K562 (cell line): ENCODE measurements at regions not wholly inside any gene's neighbourhood (a gene's known extent, or its start where the extent isn't known, plus 50 kb on each side); places are given as distances from the start of the nearest gene placed in this dataset.

Source experiments
- ATAC-seq: fragments of 200-7000 bp; cut with Tn5 transposase; 3 replicates; pipeline ENCODE4 v1.9.1; 2020; ENCODE audit warnings: moderate library complexity
- BruUV-seq: library from RNA; stranded (reverse); fragments of 400-500 nt; replicated peaks from 2 replicates; lab custom pipeline; 2021; lab: Mats Ljungman, UMichigan
- CTCF ChIA-PET: fragments of 300-600 bp; formaldehyde crosslinking; extraction: SDS; loops from one replicate; lab custom pipeline; 2021; ENCODE audit warnings: low intra/inter-chr PET ratio; lab: Yijun Ruan, JAX
- POLR2A ChIA-PET: fragments of 300-600, 350-650 bp; sonication (Branson Sonifier 250); formaldehyde crosslinking; extraction: SDS; loops from one replicate; lab custom pipeline; 2021; ENCODE audit warnings: antibody characterized with exemption, inconsistent platforms; lab: Yijun Ruan, JAX
- DNase-seq, 4 experiments: peaks; one replicate each; pipeline versions ENCODE4 v3.0.0 to v3.0.0-alpha.2; 2011 to 2018; ENCODE audit warnings: low spot score in 3 of 4, mixed read lengths in 3 of 4; ENCODE audit errors: extremely low read depth in 1 of 4
- FAIRE-seq: peaks from 2 replicates; lab custom pipeline; 2011; peaks lifted over from hg19 to GRCh38; lab: Jason Lieb, UNC
- H2AFZ ChIP-seq: 2 replicates; pipeline ENCODE4 v1.6.0; 2011; ENCODE audit warnings: low read depth, low read length, control low read depth, inconsistent platforms
- H3K27ac ChIP-seq: fragments of 200-600 bp; 3 replicates; pipeline ENCODE4 v1.8.0; 2011; ENCODE audit warnings: low read depth, mild to moderate bottlenecking, control low read depth, inconsistent platforms, low read length, moderate library complexity, mixed read lengths; ENCODE audit errors: extremely low read depth
- H3K27me3 ChIP-seq, 2 experiments: fragments of 300-600 bp in 1 of 2; 2 replicates in 1 of 2; 3 replicates in 1 of 2; pipeline versions ENCODE4 v1.6.0 to v1.8.0; 2011; ENCODE audit warnings: inconsistent platforms in 2 of 2, low read length in 2 of 2, mild to moderate bottlenecking in 1 of 2, mixed read lengths in 1 of 2, moderate library complexity in 1 of 2; ENCODE audit not compliant: control insufficient read depth in 2 of 2, insufficient read depth in 2 of 2
- H3K36me3 ChIP-seq: fragments of 300-600 bp; 3 replicates; pipeline ENCODE4 v1.8.0; 2011; ENCODE audit warnings: mild to moderate bottlenecking, low read length, inconsistent platforms; ENCODE audit not compliant: control insufficient read depth, insufficient read depth
- H3K4me1 ChIP-seq, 2 experiments: fragments of 200-600 bp in 1 of 2; replicated peaks in 1 of 2; 2 replicates in 1 of 2; 3 replicates in 1 of 2; pipeline versions ENCODE4 v1.5.1 to v1.8.0; 2011; ENCODE audit warnings: inconsistent platforms in 2 of 2, low read length in 2 of 2, mild to moderate bottlenecking in 1 of 2, mixed read lengths in 1 of 2, moderate library complexity in 1 of 2; ENCODE audit not compliant: control insufficient read depth in 2 of 2, insufficient read depth in 2 of 2
- H3K4me2 ChIP-seq: 2 replicates; pipeline ENCODE4 v1.6.1; 2011; ENCODE audit warnings: low read length, control low read depth, inconsistent platforms, mixed read lengths; ENCODE audit not compliant: insufficient read depth
- H3K4me3 ChIP-seq: fragments of 200-600 bp; sonication (generic), shearing (Covaris generic); 2 replicates; pipeline ENCODE4 v1.5.1; 2016; ENCODE audit warnings: control low read depth, inconsistent platforms
- H3K79me2 ChIP-seq: fragments of 200-600 bp; 3 replicates; pipeline ENCODE4 v1.8.0; 2011; ENCODE audit warnings: low read length, inconsistent platforms; ENCODE audit not compliant: control insufficient read depth, insufficient read depth
- H3K9ac ChIP-seq, 2 experiments: 2 replicates each; pipeline versions ENCODE4 v1.6.0 to v1.6.1; 2011; ENCODE audit warnings: low read depth in 2 of 2, low read length in 2 of 2, control low read depth in 1 of 2, inconsistent platforms in 1 of 2, mild to moderate bottlenecking in 1 of 2, mixed read lengths in 1 of 2; ENCODE audit not compliant: insufficient read depth in 1 of 2
- H3K9me1 ChIP-seq: one replicate; pipeline ENCODE4 v1.6.0; 2011; ENCODE audit warnings: inconsistent platforms, mild to moderate bottlenecking, low read length, moderate library complexity; ENCODE audit not compliant: control insufficient read depth, insufficient read depth
- H3K9me3 ChIP-seq: replicated peaks from 2 replicates; pipeline ENCODE4 v1.5.1; 2011; ENCODE audit warnings: low read depth, low read length, inconsistent platforms; ENCODE audit not compliant: control insufficient read depth, insufficient read depth
- H4K20me1 ChIP-seq: replicated peaks from 2 replicates; pipeline ENCODE4 v1.6.1; 2011; ENCODE audit warnings: low read length, inconsistent platforms, mixed read lengths; ENCODE audit not compliant: control insufficient read depth, insufficient read depth
- CBX5 ChIP-seq: IDR thresholded peaks from 2 replicates; pipeline ENCODE4 v1.6.1; 2014; ENCODE audit warnings: low read depth, borderline replicate concordance
- EP300 ChIP-seq: IDR thresholded peaks from 2 replicates; pipeline ENCODE4 v1.6.1; 2012; ENCODE audit warnings: low read length, improper control_type of control experiment
- ILK ChIP-seq: fragments of 450-650 bp; IDR thresholded peaks from 2 replicates; pipeline ENCODE4 v1.6.1; 2016; ENCODE audit warnings: missing genetic modification characterization, low read depth, mild to moderate bottlenecking, missing compliant biosample characterization, moderate library complexity, borderline replicate concordance
- KAT2B ChIP-seq: IDR thresholded peaks from one replicate; pipeline ENCODE4 v1.6.1; 2012; ENCODE audit warnings: low read depth, mild to moderate bottlenecking, control low read depth, inconsistent platforms, low read length, moderate library complexity
- KAT7 ChIP-seq: sonication (generic); formaldehyde crosslinking; IDR thresholded peaks from 2 replicates; pipeline ENCODE4 v1.8.0; 2022; ENCODE audit warnings: missing genetic modification reagents, mild to moderate bottlenecking, borderline replicate concordance
- NFRKB ChIP-seq: fragments of 450-650 bp; IDR thresholded peaks from 2 replicates; pipeline ENCODE4 v1.6.1; 2016; ENCODE audit warnings: low read depth
- ZC3H8 ChIP-seq: fragments of 450-650 bp; IDR thresholded peaks from 2 replicates; pipeline ENCODE4 v1.6.1; 2017
- ZNF217 ChIP-seq: sonication (generic); formaldehyde crosslinking; IDR thresholded peaks from 2 replicates; pipeline ENCODE4 v1.8.0; 2022; ENCODE audit warnings: mild to moderate bottlenecking, missing genetic modification reagents
- WGBS: fragments of 100-300 bp; shearing (Covaris generic); methylation state at CpG from one replicate; pipeline ENCODE4 v1.1.6; 2016; ENCODE audit warnings: low coverage, mixed read lengths; ENCODE audit not compliant: insufficient coverage; ENCODE audit errors: missing lambda C conversion rate; 5-methylcytosine and 5-hydroxymethylcytosine counted together
- in situ Hi-C: fragments of 300-500 bp; cut with MboI; formaldehyde crosslinking; loops from 4 replicates; pipeline ENCODE4 v1.15.0; 2018; ENCODE audit warnings: inconsistent platforms, mixed read lengths
- intact Hi-C: fragments of 100-400 bp; cut with micrococcal nuclease; formaldehyde crosslinking; loops from 2 replicates; pipeline ENCODE4 v1.14.2; 2022
- TF ChIP-seq, protein P1 (sequence below): fragments of 450-650 bp; IDR thresholded peaks from 2 replicates; pipeline ENCODE4 v1.7.0; 2016; ENCODE audit warnings: borderline replicate concordance
- TF ChIP-seq, protein P2 (sequence below): fragments of 250-450 bp; sonication (Bioruptor Pico); IDR thresholded peaks from 2 replicates; pipeline ENCODE4 v1.8.0; 2022; ENCODE audit warnings: moderate library complexity, mild to moderate bottlenecking, inconsistent platforms

- H2AFZ ChIP-seq: no peak overlapping the region
- 3% methylated on average over 2 of the region's 2 CpGs for WGBS
- no TSS peak for BruUV-seq
- no peak overlapping the region for H3K4me2 ChIP-seq
- in situ Hi-C loops: no loop called here
- DNase-seq (no peak), ATAC-seq (no peak), FAIRE-seq (no peak)
- H3K79me2 ChIP-seq: no peaks in the 10 kb centered on the region
- no peak overlapping the region for H3K9ac ChIP-seq
- H3K27me3 ChIP-seq: no peaks in the 10 kb centered on the region
- H3K27ac ChIP-seq: no peak overlapping the region
- H3K9me1 ChIP-seq: no peaks in the 10 kb centered on the region
- ChIA-PET CTCF (no interaction called here), POLR2A (no interaction called here)
- H3K4me1 ChIP-seq: no peaks in the 10 kb centered on the region
- H3K9me3 ChIP-seq: no peaks in the 10 kb centered on the region
- no peaks in the 10 kb centered on the region for H4K20me1 ChIP-seq
- intact Hi-C loops: no loop called here
- TF ChIP-seq ZC3H8 (no peak), NFRKB (no peak), EP300 (no peak), CBX5 (no peak), KAT7 (CRISPR knock-in tag) (no peak), KAT2B (no peak), ILK (tag) (no peak), ZNF217 (CRISPR knock-in tag) (no peak)
- TF ChIP-seq, protein P1, sequence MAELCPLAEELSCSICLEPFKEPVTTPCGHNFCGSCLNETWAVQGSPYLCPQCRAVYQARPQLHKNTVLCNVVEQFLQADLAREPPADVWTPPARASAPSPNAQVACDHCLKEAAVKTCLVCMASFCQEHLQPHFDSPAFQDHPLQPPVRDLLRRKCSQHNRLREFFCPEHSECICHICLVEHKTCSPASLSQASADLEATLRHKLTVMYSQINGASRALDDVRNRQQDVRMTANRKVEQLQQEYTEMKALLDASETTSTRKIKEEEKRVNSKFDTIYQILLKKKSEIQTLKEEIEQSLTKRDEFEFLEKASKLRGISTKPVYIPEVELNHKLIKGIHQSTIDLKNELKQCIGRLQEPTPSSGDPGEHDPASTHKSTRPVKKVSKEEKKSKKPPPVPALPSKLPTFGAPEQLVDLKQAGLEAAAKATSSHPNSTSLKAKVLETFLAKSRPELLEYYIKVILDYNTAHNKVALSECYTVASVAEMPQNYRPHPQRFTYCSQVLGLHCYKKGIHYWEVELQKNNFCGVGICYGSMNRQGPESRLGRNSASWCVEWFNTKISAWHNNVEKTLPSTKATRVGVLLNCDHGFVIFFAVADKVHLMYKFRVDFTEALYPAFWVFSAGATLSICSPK: no peak
- TF ChIP-seq, protein P2, sequence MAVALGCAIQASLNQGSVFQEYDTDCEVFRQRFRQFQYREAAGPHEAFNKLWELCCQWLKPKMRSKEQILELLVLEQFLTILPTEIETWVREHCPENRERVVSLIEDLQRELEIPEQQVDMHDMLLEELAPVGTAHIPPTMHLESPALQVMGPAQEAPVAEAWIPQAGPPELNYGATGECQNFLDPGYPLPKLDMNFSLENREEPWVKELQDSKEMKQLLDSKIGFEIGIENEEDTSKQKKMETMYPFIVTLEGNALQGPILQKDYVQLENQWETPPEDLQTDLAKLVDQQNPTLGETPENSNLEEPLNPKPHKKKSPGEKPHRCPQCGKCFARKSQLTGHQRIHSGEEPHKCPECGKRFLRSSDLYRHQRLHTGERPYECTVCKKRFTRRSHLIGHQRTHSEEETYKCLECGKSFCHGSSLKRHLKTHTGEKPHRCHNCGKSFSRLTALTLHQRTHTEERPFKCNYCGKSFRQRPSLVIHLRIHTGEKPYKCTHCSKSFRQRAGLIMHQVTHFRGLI (CRISPR knock-in tag): no peak
- TF ChIP-seq, all 486 proteins: peak for 0
- Histone ChIP-seq H3K36me3 (no peaks in the 10 kb centered on the region), H3K4me3 (no peak overlapping the region)
Measured at GRCh38 chr21:22703521-22703920, 1705.3 kb downstream of the NCAM2 start.
